ENCODE measurements at regions not wholly inside any gene's neighbourhood (a gene's known extent, or its start where the extent isn't known, plus 50 kb on each side); places are given as distances from the start of the nearest gene placed in this dataset.

- TF ChIP-seq POLR2A (IDR thresholded peaks at IDR 0.05) (no peak), CTCF (IDR thresholded peaks at IDR 0.05) (no peak)
These were observed 333.8 kb downstream of the ZNF621 start for GRCh38 chr3:40858364-40859115.
